ENCODE measurements at regions not wholly inside any gene's neighbourhood (a gene's known extent, or its start where the extent isn't known, plus 50 kb on each side); places are given as distances from the start of the nearest gene placed in this dataset.
A peak's percentile ranks its signal among the peaks of the same experiment; 100 is the strongest.
"Not testable (repeated sequence)": the region's sequence is repeated elsewhere in the genome, so short reads cannot be mapped to it uniquely, and the experiment has no call there.

GRCh38 chr4:32686123-32686522 is 1966.0 kb downstream of the PCDH7 start:
- no peak for DNase-seq
- Histone ChIP-seq H3K4me3 (no peak overlapping the region), H3K27ac (no peak overlapping the region), H3K9me3 (no peaks in the 10 kb centered on the region), H3K27me3 (no peaks in the 10 kb centered on the region), H3K36me3 (no peaks in the 10 kb centered on the region), H3K4me1 (no peaks in the 10 kb centered on the region)
- WGBS, 2 donors = 93 to 97% methylated on average over 6 of the region's 6 CpGs
- TF ChIP-seq POLR2A (IDR thresholded peaks at IDR 0.05) (no peak), CTCF (IDR thresholded peaks at IDR 0.05) (no peak), POLR2AphosphoS5 (IDR thresholded peaks at IDR 0.05) (no peak), EP300 (IDR thresholded peaks at IDR 0.05) (no peak)
- ATAC-seq (ENCODE audit: low FRiP score in 2 of 2) = no peak

- Histone ChIP-seq H3K4me3 (no peak overlapping the region), H3K9me3 (no peaks in the 10 kb centered on the region), H3K27me3 (no peaks in the 10 kb centered on the region), H3K27ac (no peak overlapping the region), H3K36me3 (no peaks in the 10 kb centered on the region), H3K4me1 (no peaks in the 10 kb centered on the region)
- ATAC-seq (ENCODE audit: low FRiP score in 2 of 2) = no peak
- TF ChIP-seq CTCF (IDR thresholded peaks at IDR 0.05) (no peak), EP300 (IDR thresholded peaks at IDR 0.05) (no peak), POLR2AphosphoS5 (IDR thresholded peaks at IDR 0.05) (no peak), POLR2A (IDR thresholded peaks at IDR 0.05) (no peak)
- DNase-seq = no peak
- WGBS, 2 donors = 92% methylated on average over 3 of the region's 3 CpGs
Observed at GRCh38 chr4:32689518-32689917, 1969.3 kb downstream of the PCDH7 start.

- H3K27ac ChIP-seq = no peak overlapping the region
- 73 to 78% methylated on average over 2 of the region's 2 CpGs for WGBS, 2 donors
- no peak for TF ChIP-seq POLR2AphosphoS5 (IDR thresholded peaks at IDR 0.05)
- TF ChIP-seq EP300 (IDR thresholded peaks at IDR 0.05) = no peak
- TF ChIP-seq POLR2A (IDR thresholded peaks at IDR 0.05) = no peak
- TF ChIP-seq CTCF (IDR thresholded peaks at IDR 0.05) = no peak
- DNase-seq (no peak), ATAC-seq (ENCODE audit: low FRiP score in 2 of 2) (no peak)
- H3K36me3 ChIP-seq = no peaks in the 10 kb centered on the region
- H3K27me3 ChIP-seq = no peaks in the 10 kb centered on the region
- H3K4me3 ChIP-seq = no peak overlapping the region
- no peaks in the 10 kb centered on the region for H3K9me3 ChIP-seq
- no peaks in the 10 kb centered on the region for H3K4me1 ChIP-seq
Observed at GRCh38 chr4:32697281-32697814, 1977.2 kb downstream of the PCDH7 start.

- Histone ChIP-seq H3K4me3 (no peak overlapping the region), H3K27ac (no peak overlapping the region), H3K36me3 (no peaks in the 10 kb centered on the region), H3K4me1 (no peaks in the 10 kb centered on the region), H3K9me3 (no peaks in the 10 kb centered on the region), H3K27me3 (no peaks in the 10 kb centered on the region)
- TF ChIP-seq CTCF (IDR thresholded peaks at IDR 0.05) (no peak), POLR2AphosphoS5 (IDR thresholded peaks at IDR 0.05) (no peak), POLR2A (IDR thresholded peaks at IDR 0.05) (no peak), EP300 (IDR thresholded peaks at IDR 0.05) (no peak)
- DNase-seq (no peak), ATAC-seq (ENCODE audit: low FRiP score in 2 of 2) (no peak)
- 73 to 74% methylated on average over 1 of the region's 1 CpG for whole genome bisulfite sequencing, 2 donors
Observed at GRCh38 chr4:32700838-32701237, 1980.7 kb downstream of the PCDH7 start.

GRCh38 chr4:32706893-32707292 is 1986.7 kb downstream of the PCDH7 start:
- Histone ChIP-seq H3K9me3 (no peaks in the 10 kb centered on the region), H3K4me3 (no peak overlapping the region), H3K27me3 (no peaks in the 10 kb centered on the region), H3K27ac (no peak overlapping the region), H3K4me1 (no peaks in the 10 kb centered on the region), H3K36me3 (no peaks in the 10 kb centered on the region)
- DNase-seq (no peak), ATAC-seq (ENCODE audit: low FRiP score in 2 of 2) (no peak)
- WGBS, 2 donors = 61 to 67% methylated on average over 1 of the region's 1 CpG
- TF ChIP-seq POLR2A (IDR thresholded peaks at IDR 0.05) (no peak), POLR2AphosphoS5 (IDR thresholded peaks at IDR 0.05) (no peak), CTCF (IDR thresholded peaks at IDR 0.05) (no peak), EP300 (IDR thresholded peaks at IDR 0.05) (no peak)

- WGBS, 2 donors = 96 to 97% methylated on average over 23 to 24 of the region's 42 CpGs
- H3K9me3 ChIP-seq; ATAC-seq (ENCODE audit: low FRiP score in 2 of 2); H3K4me1 ChIP-seq; H3K27ac ChIP-seq; H3K4me3 ChIP-seq; H3K36me3 ChIP-seq; H3K27me3 ChIP-seq: not testable (repeated sequence)
- peak in 1 of 2 donors; percentile 67 for DNase-seq
Observed at GRCh38 chr4:32716090-32716620, 1996.0 kb downstream of the PCDH7 start.
